ENCODE measurements at regions not wholly inside any gene's neighbourhood (a gene's known extent, or its start where the extent isn't known, plus 50 kb on each side); places are given as distances from the start of the nearest gene placed in this dataset.

DNA sequence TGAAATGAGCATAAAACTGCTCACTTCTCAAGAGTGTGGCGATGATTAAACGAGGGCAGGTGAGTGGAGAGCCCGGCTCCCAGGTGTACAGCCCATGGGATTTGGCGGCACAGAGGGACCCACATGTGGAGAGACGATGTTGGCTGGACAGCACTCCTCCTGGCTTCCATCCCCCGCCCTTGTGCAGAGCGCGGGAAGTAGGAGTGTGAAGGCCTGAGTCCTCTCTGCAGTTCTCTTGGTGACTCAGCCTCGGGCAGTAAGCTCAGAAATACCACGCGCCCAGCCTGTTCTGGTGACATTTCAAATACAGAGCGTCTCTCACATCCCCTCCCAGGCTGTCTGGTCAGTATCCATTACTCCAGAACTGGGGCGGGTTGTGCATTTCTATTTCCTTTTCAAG, 94.2 kb upstream of the SRSF6 start:
- CTCF ChIA-PET, result no interaction called here
- Mint-ChIP-seq H3K4me1 (no peaks in the 10 kb centered on the region), H3K27me3 (peaks cover 22% of the 10 kb centered on the region), H3K4me3 (no peak overlapping the region), H3K9me3 (no peaks in the 10 kb centered on the region), H3K36me3 (ENCODE audit: low read depth) (no peaks in the 10 kb centered on the region), H3K27ac (no peak overlapping the region)
- POLR2A ChIA-PET, result no interaction called here
- intact Hi-C loops (cut with micrococcal nuclease), result no loop called here
- ATAC-seq (ENCODE audit: low read depth) (no peak), DNase-seq (no peak)
- TF ChIP-seq CTCF (IDR thresholded peaks at IDR 0.05), result no peak

DNA sequence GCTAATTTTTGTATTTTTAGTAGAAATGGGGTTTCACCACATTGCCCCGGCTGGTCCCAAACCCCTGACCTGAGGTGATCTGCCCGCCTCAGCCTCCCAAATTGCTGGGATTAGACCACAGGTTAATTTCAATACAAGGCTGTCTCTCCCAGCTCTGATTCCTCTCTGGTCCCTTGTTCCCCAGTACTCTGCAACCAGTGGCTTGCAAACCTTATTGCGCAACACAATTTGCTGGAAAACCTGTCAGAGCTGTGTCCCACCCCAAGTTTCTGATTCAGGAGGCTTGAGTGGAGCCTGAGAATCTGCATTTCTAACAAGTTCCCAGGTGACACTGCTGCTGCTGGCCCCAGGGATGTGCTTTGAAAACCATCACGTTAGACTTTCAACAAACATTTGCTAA, 96.2 kb upstream of the SRSF6 start:
- DNase-seq (no peak), ATAC-seq (ENCODE audit: low read depth) (no peak)
- ChIA-PET POLR2A (no interaction called here), CTCF (no interaction called here)
- TF ChIP-seq CTCF (IDR thresholded peaks at IDR 0.05), result no peak
- H3K9me3 Mint-ChIP-seq, result no peaks in the 10 kb centered on the region
- no peaks in the 10 kb centered on the region for H3K36me3 Mint-ChIP-seq (ENCODE audit: low read depth)
- no peak overlapping the region for H3K27ac Mint-ChIP-seq
- intact Hi-C loops (cut with micrococcal nuclease), result no loop called here
- H3K4me3 Mint-ChIP-seq, result no peak overlapping the region
- H3K4me1 Mint-ChIP-seq, result no peaks in the 10 kb centered on the region
- peaks cover 21% of the 10 kb centered on the region for H3K27me3 Mint-ChIP-seq

- ATAC-seq (ENCODE audit: low read depth) (no peak), DNase-seq (no peak)
- Mint-ChIP-seq H3K9me3 (no peaks in the 10 kb centered on the region), H3K4me1 (no peaks in the 10 kb centered on the region), H3K4me3 (no peak overlapping the region), H3K36me3 (ENCODE audit: low read depth) (no peaks in the 10 kb centered on the region), H3K27ac (no peak overlapping the region), H3K27me3 (peaks cover 9% of the 10 kb centered on the region)
- TF ChIP-seq CTCF (IDR thresholded peaks at IDR 0.05), result no peak
- intact Hi-C loops (cut with micrococcal nuclease), result no loop called here
- ChIA-PET CTCF (no interaction called here), POLR2A (no interaction called here)
Observed at GRCh38 chr20:43360016-43360415, 97.7 kb upstream of the SRSF6 start.

DNA sequence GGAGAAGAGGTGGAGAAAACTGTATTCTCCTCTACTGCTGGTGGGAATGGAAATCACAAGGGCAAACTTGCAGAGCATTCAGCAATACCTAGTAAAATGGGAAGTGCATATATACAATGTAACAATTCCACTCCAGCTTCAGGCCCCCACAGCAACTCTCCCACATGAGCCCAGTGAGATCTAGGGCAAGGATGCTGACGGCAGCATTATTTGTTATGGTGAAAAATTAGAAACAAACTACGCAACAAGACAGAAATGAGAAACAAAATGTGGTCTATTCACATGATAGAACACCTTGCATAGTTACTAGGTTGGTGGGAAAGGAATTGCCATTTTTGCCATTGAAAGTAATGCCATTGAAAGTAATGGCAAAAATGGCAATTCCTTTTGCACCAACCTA, 98.9 kb upstream of the SRSF6 start:
- Mint-ChIP-seq H3K4me1 (no peaks in the 10 kb centered on the region), H3K36me3 (ENCODE audit: low read depth) (no peaks in the 10 kb centered on the region), H3K27ac (no peak overlapping the region), H3K4me3 (no peak overlapping the region), H3K27me3 (peaks cover 4% of the 10 kb centered on the region), H3K9me3 (no peaks in the 10 kb centered on the region)
- no peak for TF ChIP-seq CTCF (IDR thresholded peaks at IDR 0.05)
- no peak for ATAC-seq (ENCODE audit: low read depth)
- no peak for DNase-seq
- ChIA-PET CTCF (no interaction called here), POLR2A (no interaction called here)
- intact Hi-C loops (cut with micrococcal nuclease), result no loop called here

GRCh38 chr20:43357352-43357751, 100.3 kb upstream of the SRSF6 start:
- H3K36me3 Mint-ChIP-seq (ENCODE audit: low read depth), result no peaks in the 10 kb centered on the region
- ATAC-seq (ENCODE audit: low read depth) (no peak), DNase-seq (no peak)
- no peaks in the 10 kb centered on the region for H3K9me3 Mint-ChIP-seq
- intact Hi-C loops (cut with micrococcal nuclease), result no loop called here
- H3K4me3 Mint-ChIP-seq, result no peak overlapping the region
- CTCF ChIA-PET, result no interaction called here
- H3K27me3 Mint-ChIP-seq, result no peaks in the 10 kb centered on the region
- no peak for TF ChIP-seq CTCF (IDR thresholded peaks at IDR 0.05)
- H3K4me1 Mint-ChIP-seq, result no peaks in the 10 kb centered on the region
- H3K27ac Mint-ChIP-seq, result no peak overlapping the region
- POLR2A ChIA-PET, result no interaction called here
